ENCODE measurements at regions not wholly inside any gene's neighbourhood (a gene's known extent, or its start where the extent isn't known, plus 50 kb on each side); places are given as distances from the start of the nearest gene placed in this dataset.

GRCh38 chr18:67665266-67665665, 148.7 kb upstream of the DSEL start:
- TF ChIP-seq EZH2 (IDR thresholded peaks at IDR 0.05; ENCODE audit: insufficient read depth, poor library complexity, severe bottlenecking) (no peak), EZH2phosphoT487 (IDR thresholded peaks at IDR 0.05; ENCODE audit: insufficient read depth, low read depth) (no peak)

All from GM23248 (cell line).